ENCODE measurements at regions not wholly inside any gene's neighbourhood (a gene's known extent, or its start where the extent isn't known, plus 50 kb on each side); places are given as distances from the start of the nearest gene placed in this dataset.

DNA sequence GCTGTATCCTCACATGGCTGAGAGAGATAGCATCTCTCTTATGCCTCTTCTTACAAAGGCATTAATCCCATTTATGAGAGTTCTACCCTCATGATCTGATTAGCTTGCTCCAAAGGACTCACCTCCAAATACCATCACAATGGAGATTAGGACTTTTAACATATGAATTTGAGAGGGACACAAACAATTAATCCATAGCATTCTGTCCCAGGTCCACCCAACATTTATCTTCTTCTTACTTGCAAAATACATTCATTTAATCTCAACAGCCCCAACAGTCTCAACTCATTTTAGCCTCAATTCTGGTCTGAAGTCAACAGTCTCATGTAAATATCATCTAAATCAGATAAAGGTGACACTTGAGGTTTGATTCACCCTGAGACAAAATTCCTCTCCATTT is 555.4 kb downstream of the RAB28 start:
- Histone ChIP-seq H3K36me3 (no peaks in the 10 kb centered on the region), H3K27ac (no peak overlapping the region), H3K27me3 (replicated peaks in 1 of 7) (no peaks in the 10 kb centered on the region), H3K4me1 (no peaks in the 10 kb centered on the region), H3K9me3 (peaks cover 0 to 9% (median 0%) of the 10 kb centered on the region in 8 donors), H3K4me3 (no peak overlapping the region)
- no peak for DNase-seq
- intact Hi-C loops (cut with DNase I; ENCODE audit: low total_unique reads) = no loop called here
- TF ChIP-seq, protein P1, sequence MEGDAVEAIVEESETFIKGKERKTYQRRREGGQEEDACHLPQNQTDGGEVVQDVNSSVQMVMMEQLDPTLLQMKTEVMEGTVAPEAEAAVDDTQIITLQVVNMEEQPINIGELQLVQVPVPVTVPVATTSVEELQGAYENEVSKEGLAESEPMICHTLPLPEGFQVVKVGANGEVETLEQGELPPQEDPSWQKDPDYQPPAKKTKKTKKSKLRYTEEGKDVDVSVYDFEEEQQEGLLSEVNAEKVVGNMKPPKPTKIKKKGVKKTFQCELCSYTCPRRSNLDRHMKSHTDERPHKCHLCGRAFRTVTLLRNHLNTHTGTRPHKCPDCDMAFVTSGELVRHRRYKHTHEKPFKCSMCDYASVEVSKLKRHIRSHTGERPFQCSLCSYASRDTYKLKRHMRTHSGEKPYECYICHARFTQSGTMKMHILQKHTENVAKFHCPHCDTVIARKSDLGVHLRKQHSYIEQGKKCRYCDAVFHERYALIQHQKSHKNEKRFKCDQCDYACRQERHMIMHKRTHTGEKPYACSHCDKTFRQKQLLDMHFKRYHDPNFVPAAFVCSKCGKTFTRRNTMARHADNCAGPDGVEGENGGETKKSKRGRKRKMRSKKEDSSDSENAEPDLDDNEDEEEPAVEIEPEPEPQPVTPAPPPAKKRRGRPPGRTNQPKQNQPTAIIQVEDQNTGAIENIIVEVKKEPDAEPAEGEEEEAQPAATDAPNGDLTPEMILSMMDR (IDR thresholded peaks at IDR 0.05 in 8 of 11, conservative IDR thresholded peaks at IDR 0.05 in 3 of 11) = no peak
- no peak for TF ChIP-seq POLR2A (IDR thresholded peaks at IDR 0.05)
- no peak for TF ChIP-seq POLR2AphosphoS5 (IDR thresholded peaks at IDR 0.05)

DNA sequence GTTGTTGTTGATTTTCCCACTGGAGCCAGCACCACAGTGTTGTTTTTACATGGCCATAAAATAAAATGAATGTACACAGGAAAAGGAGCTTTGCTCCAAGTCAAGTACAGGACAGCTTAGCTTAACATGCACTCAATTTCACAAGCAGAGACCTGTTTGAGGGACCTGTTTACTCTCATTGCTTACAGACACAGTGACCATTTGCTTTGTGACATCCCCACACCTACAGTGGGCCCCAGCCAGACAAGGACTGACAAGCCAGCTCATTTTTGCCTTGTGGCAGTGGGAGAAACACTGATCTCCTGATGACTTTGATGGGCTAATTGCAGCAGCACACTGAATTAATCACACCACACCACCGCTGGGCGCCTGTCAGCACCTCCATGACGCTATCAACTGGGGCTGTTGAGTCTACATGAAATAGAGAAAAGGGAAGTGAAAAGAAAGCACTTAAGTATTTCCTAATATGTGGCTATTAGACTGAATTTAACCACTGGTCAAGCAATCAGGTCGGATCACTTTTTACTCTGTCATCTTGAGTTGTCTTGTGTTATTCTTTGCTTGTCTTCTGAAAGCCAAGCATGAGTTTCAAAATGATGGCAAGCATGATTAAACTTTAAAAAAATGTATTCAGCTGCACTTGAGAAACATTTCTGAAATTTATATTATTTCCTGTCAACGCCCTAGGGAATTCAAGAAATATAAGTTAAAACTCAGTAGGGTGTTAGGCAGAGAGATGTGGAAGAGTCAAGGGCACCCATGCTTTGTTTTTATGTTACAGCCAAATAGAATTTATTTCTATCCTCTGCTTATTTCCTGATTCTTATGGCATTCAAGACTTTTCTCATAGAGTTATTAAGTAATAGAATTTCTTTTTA is 557.7 kb downstream of the RAB28 start:
- no peaks in the 10 kb centered on the region for H3K4me1 ChIP-seq

DNA sequence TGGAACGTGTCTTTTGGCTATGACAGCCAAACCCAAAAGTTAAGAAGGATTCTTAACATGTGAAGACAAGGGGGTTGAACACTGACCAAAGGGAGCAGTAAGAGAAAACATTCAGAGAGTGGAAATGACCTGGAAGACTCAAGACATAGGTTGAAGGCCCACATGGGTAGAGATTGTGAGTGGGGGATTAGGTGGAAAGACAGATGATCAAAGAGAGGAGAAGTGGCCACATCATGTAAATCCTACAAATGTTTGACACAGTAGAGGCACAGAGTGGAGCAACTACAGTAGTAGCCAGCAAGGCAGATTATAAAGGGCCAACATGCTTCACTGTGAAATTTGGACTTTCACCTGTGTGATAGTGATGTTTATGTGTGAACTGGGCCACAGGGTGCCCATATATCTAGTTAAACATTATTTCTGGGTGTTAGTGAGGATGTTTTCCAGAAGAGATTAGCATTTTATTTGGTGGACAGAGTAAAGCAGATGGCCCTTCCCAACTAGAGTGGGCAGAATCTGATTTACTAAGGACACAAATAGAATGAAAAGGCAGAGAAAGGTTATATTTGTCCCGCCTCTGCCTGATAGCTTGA is 559.3 kb downstream of the RAB28 start:
- 78 to 91% (median 82%) methylated on average over 2 of the region's 2 CpGs for WGBS, 5 donors
- no peaks in the 10 kb centered on the region for H3K36me3 ChIP-seq
- no peaks in the 10 kb centered on the region for H3K4me1 ChIP-seq
- no peak overlapping the region for H3K4me3 ChIP-seq
- TF ChIP-seq POLR2AphosphoS5 (IDR thresholded peaks at IDR 0.05) (no peak), POLR2A (IDR thresholded peaks at IDR 0.05) (no peak)
- TF ChIP-seq, protein P1 (IDR thresholded peaks at IDR 0.05 in 8 of 11, conservative IDR thresholded peaks at IDR 0.05 in 3 of 11) = no peak
- intact Hi-C loops (cut with DNase I; ENCODE audit: low total_unique reads) = no loop called here
- peaks cover 0 to 2% (median 0%) of the 10 kb centered on the region in 8 donors for H3K9me3 ChIP-seq
- no peak for DNase-seq
- H3K27me3 ChIP-seq (replicated peaks in 1 of 7) = no peaks in the 10 kb centered on the region
- no peak overlapping the region for H3K27ac ChIP-seq

More for the DNA sequence above, 557.7 kb downstream of the RAB28 start:
- TF ChIP-seq, protein P1 (IDR thresholded peaks at IDR 0.05 in 8 of 11, conservative IDR thresholded peaks at IDR 0.05 in 3 of 11) = no peak
- TF ChIP-seq POLR2AphosphoS5 (IDR thresholded peaks at IDR 0.05) = no peak
- no peak for TF ChIP-seq POLR2A (IDR thresholded peaks at IDR 0.05)
- 39 to 47% (median 43%) methylated on average over 5 of the region's 5 CpGs for WGBS, 5 donors
- H3K9me3 ChIP-seq = peaks cover 0 to 9% (median 0%) of the 10 kb centered on the region in 8 donors
- H3K4me3 ChIP-seq = no peak overlapping the region
- H3K27ac ChIP-seq = no peak overlapping the region
- intact Hi-C loops (cut with DNase I; ENCODE audit: low total_unique reads) = no loop called here
- DNase-seq = no peak
- H3K27me3 ChIP-seq (replicated peaks in 1 of 7) = no peaks in the 10 kb centered on the region
- H3K36me3 ChIP-seq = no peaks in the 10 kb centered on the region

DNA sequence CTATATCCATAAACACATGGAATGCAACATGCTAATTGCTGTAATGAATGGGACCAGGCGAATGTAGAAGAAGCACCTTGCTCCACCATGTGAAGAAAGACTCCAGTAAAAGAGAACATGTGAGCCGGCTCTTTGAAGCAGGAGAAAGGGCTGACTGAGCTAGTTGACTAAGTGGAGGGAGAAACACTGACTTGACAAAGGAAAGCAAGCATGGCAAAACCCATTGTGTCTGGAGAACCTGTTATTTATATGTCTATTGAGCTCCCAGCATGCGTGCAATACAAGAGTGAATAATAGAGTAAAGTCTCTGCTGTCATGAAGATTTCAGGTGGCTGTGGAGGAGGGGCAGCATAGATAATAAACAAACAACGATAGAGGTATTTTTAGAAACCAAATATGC is 559.9 kb downstream of the RAB28 start:
- no peak for DNase-seq
- WGBS, 5 donors = 85 to 94% (median 89%) methylated on average over 4 of the region's 4 CpGs
- no peaks in the 10 kb centered on the region for H3K27me3 ChIP-seq (replicated peaks in 1 of 7)
- no peak for TF ChIP-seq POLR2AphosphoS5 (IDR thresholded peaks at IDR 0.05)
- TF ChIP-seq POLR2A (IDR thresholded peaks at IDR 0.05) = no peak
- TF ChIP-seq, protein P1 (IDR thresholded peaks at IDR 0.05 in 8 of 11, conservative IDR thresholded peaks at IDR 0.05 in 3 of 11) = no peak
- no peaks in the 10 kb centered on the region for H3K9me3 ChIP-seq
- no peaks in the 10 kb centered on the region for H3K4me1 ChIP-seq
- intact Hi-C loops (cut with DNase I; ENCODE audit: low total_unique reads) = no loop called here
- H3K36me3 ChIP-seq = no peaks in the 10 kb centered on the region
- H3K4me3 ChIP-seq = no peak overlapping the region
- H3K27ac ChIP-seq = no peak overlapping the region
